Transverse colon (tissue), 4 donors: ENCODE measurements at regions not wholly inside any gene's neighbourhood (a gene's known extent, or its start where the extent isn't known, plus 50 kb on each side); places are given as distances from the start of the nearest gene placed in this dataset.

Experiments used
- CTCF ChIP-seq, 5 experiments: fragments of 200-600 bp in 3 of 5; fragments of 450-650 bp in 2 of 5; sonication (generic) in 3 of 5; IDR thresholded peaks; 1 replicate in 2 of 5; 2 replicates in 3 of 5; pipeline ENCODE4 v1.5.1; 2016 to 2017; ENCODE audit warnings: antibody characterized with exemption in 5 of 5, inconsistent platforms in 3 of 5, mild to moderate bottlenecking in 2 of 5, moderate library complexity in 1 of 5
- EP300 ChIP-seq: sonication (generic); formaldehyde crosslinking; IDR thresholded peaks from one replicate; pipeline ENCODE4 v1.6.1; 2017; ENCODE audit warnings: antibody characterized with exemption, low read depth
- POLR2A ChIP-seq: fragments of 450-650 bp; IDR thresholded peaks from one replicate; pipeline ENCODE4 v1.6.1; 2016; ENCODE audit warnings: antibody characterized with exemption, mild to moderate bottlenecking, moderate library complexity
- POLR2AphosphoS5 ChIP-seq, 3 donors: sonication (generic); formaldehyde crosslinking; IDR thresholded peaks; one replicate each; pipeline ENCODE4 v1.6.1; 2016; ENCODE audit warnings: antibody characterized with exemption in 3 of 3

- TF ChIP-seq CTCF (IDR thresholded peaks at IDR 0.05) (no peak), POLR2A (no peak), POLR2AphosphoS5 (IDR thresholded peaks at IDR 0.05) (no peak), EP300 (no peak)
These were observed 379.9 kb downstream of the LIG4 start for GRCh38 chr13:107835339-107836018.
